ENCODE measurements at regions not wholly inside any gene's neighbourhood (a gene's known extent, or its start where the extent isn't known, plus 50 kb on each side); places are given as distances from the start of the nearest gene placed in this dataset.

DNA sequence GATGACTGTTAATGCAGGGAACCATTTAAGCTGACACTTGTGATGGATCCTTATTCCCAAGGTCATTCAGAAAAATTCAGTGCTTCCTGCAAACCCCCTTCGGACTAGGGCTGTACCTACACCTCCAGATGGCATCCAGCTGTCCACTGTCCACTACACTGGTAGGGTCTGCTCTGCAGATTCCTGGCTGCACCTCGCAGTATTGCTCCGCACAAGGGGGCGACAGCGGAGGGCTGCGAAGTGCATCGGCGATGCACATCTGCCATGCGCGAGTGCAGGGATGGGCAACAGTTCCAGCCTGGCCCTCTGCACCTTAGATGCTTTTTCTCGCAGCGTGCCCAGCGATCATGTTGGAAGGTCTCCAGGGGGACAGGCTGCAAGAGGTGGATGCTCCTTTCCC lies 55.5 kb downstream of the KCNA5 start:
- TF ChIP-seq, protein P1, sequence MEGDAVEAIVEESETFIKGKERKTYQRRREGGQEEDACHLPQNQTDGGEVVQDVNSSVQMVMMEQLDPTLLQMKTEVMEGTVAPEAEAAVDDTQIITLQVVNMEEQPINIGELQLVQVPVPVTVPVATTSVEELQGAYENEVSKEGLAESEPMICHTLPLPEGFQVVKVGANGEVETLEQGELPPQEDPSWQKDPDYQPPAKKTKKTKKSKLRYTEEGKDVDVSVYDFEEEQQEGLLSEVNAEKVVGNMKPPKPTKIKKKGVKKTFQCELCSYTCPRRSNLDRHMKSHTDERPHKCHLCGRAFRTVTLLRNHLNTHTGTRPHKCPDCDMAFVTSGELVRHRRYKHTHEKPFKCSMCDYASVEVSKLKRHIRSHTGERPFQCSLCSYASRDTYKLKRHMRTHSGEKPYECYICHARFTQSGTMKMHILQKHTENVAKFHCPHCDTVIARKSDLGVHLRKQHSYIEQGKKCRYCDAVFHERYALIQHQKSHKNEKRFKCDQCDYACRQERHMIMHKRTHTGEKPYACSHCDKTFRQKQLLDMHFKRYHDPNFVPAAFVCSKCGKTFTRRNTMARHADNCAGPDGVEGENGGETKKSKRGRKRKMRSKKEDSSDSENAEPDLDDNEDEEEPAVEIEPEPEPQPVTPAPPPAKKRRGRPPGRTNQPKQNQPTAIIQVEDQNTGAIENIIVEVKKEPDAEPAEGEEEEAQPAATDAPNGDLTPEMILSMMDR (conservative IDR thresholded peaks at IDR 0.05; ENCODE audit: low read depth, low read length): no peak
- TF ChIP-seq EZH2 (IDR thresholded peaks at IDR 0.05; ENCODE audit: low read length, unreplicated experiment): no peak
- no peak for TF ChIP-seq EZH2phosphoT487 (IDR thresholded peaks at IDR 0.05; ENCODE audit: borderline replicate concordance, low read length)
